ENCODE measurements at regions not wholly inside any gene's neighbourhood (a gene's known extent, or its start where the extent isn't known, plus 50 kb on each side); places are given as distances from the start of the nearest gene placed in this dataset.

DNA sequence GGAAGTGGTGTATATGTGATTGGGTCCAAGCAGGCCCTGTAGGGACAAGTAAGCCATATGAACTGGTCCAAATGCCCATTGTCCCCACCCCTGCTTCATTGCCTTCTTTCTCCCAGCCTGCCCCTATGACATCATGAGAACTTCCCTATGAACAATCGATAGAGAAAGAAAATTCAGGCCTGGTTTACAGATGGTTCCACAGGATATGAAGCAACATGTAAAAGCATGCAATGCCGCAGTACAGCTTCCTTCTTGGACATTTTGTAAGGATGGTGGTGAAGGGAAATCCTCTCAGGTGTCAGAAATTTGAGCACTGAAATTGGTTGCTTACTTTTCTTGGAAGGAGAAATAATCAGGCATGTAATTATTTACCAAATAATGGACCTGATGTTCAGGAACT is 581.7 kb downstream of the MRPL39 start:
- TF ChIP-seq, protein P1, sequence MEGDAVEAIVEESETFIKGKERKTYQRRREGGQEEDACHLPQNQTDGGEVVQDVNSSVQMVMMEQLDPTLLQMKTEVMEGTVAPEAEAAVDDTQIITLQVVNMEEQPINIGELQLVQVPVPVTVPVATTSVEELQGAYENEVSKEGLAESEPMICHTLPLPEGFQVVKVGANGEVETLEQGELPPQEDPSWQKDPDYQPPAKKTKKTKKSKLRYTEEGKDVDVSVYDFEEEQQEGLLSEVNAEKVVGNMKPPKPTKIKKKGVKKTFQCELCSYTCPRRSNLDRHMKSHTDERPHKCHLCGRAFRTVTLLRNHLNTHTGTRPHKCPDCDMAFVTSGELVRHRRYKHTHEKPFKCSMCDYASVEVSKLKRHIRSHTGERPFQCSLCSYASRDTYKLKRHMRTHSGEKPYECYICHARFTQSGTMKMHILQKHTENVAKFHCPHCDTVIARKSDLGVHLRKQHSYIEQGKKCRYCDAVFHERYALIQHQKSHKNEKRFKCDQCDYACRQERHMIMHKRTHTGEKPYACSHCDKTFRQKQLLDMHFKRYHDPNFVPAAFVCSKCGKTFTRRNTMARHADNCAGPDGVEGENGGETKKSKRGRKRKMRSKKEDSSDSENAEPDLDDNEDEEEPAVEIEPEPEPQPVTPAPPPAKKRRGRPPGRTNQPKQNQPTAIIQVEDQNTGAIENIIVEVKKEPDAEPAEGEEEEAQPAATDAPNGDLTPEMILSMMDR (IDR thresholded peaks at IDR 0.05): no peak
- TF ChIP-seq POLR2A (IDR thresholded peaks at IDR 0.05): no peak

All from lower leg skin (tissue), 3 donors.